Sigmoid colon (tissue), 6 donors: ENCODE measurements at regions not wholly inside any gene's neighbourhood (a gene's known extent, or its start where the extent isn't known, plus 50 kb on each side); places are given as distances from the start of the nearest gene placed in this dataset.

Source experiments
- DNase-seq: peaks from one replicate; pipeline ENCODE4 v3.0.0-alpha.2; 2019
- H3K27ac ChIP-seq, 4 donors: fragments of 200-600 bp; sonication (generic); one replicate each; pipeline ENCODE4 v1.5.1; 2016 to 2019; ENCODE audit warnings: mild to moderate bottlenecking in 1 of 4
- H3K27me3 ChIP-seq, 3 donors: fragments of 200-600 bp; sonication (generic); one replicate each; pipeline ENCODE4 v1.5.1; 2019; ENCODE audit warnings: mild to moderate bottlenecking in 1 of 3
- H3K36me3 ChIP-seq, 4 donors: fragments of 200-600 bp; sonication (generic); one replicate each; pipeline ENCODE4 v1.5.1; 2016 to 2019
- H3K4me1 ChIP-seq, 4 donors: fragments of 200-600 bp; sonication (generic); one replicate each; pipeline ENCODE4 v1.5.1; 2017 to 2019
- H3K4me3 ChIP-seq, 4 donors: fragments of 200-600 bp; sonication (generic); one replicate each; pipeline ENCODE4 v1.5.1; 2017 to 2019; ENCODE audit warnings: mild to moderate bottlenecking in 2 of 4, moderate library complexity in 1 of 4
- H3K9me3 ChIP-seq, 4 donors: fragments of 200-600 bp in 3 of 4; sonication (generic) in 3 of 4; one replicate each; pipeline versions ENCODE4 v1.5.1 to v1.6.1; 2013 to 2019
- EP300 ChIP-seq, 4 donors: sonication (generic); formaldehyde crosslinking; IDR thresholded peaks; one replicate each; pipeline ENCODE4 v1.6.1; 2017; ENCODE audit warnings: antibody characterized with exemption in 4 of 4
- POLR2A ChIP-seq, 2 donors: fragments of 450-650 bp; IDR thresholded peaks; one replicate each; pipeline ENCODE4 v1.6.1; 2016; ENCODE audit warnings: antibody characterized with exemption in 2 of 2, mild to moderate bottlenecking in 2 of 2, moderate library complexity in 2 of 2
- POLR2AphosphoS5 ChIP-seq, 4 donors: sonication (generic); formaldehyde crosslinking; IDR thresholded peaks; one replicate each; pipeline ENCODE4 v1.6.1; 2017; ENCODE audit warnings: antibody characterized with exemption in 4 of 4
- WGBS, 2 donors: extraction: QIAGEN DNeasy Blood & Tissue Kit; methylation state at CpG; one replicate each; pipeline ENCODE4 v1.1.7; 2013; 5-methylcytosine and 5-hydroxymethylcytosine counted together
- intact Hi-C: fragments of 100-400 bp; cut with DNase I; formaldehyde crosslinking; loops from one replicate; pipeline ENCODE4 v1.15.1; 2023
- TF ChIP-seq, protein P1 (sequence below), 4 experiments: fragments of 450-650 bp in 3 of 4; fragments of 200-600 bp in 1 of 4; IDR thresholded peaks; one replicate each; pipeline ENCODE4 v1.5.1; 2016 to 2019; ENCODE audit warnings: antibody characterized with exemption in 4 of 4, mild to moderate bottlenecking in 3 of 4, moderate library complexity in 2 of 4
- donor health status: healthy with polysubstance abuse.
- donor health status: healthy.

- Histone ChIP-seq H3K4me3 (no peak overlapping the region), H3K27ac (no peak overlapping the region), H3K27me3 (peaks cover 0 to 26% (median 0%) of the 10 kb centered on the region in 3 donors), H3K4me1 (no peaks in the 10 kb centered on the region), H3K9me3 (no peaks in the 10 kb centered on the region), H3K36me3 (no peaks in the 10 kb centered on the region)
- WGBS, 2 donors = 79 to 85% methylated on average over 2 of the region's 2 CpGs
- TF ChIP-seq POLR2A (IDR thresholded peaks at IDR 0.05) (no peak), POLR2AphosphoS5 (IDR thresholded peaks at IDR 0.05) (no peak), EP300 (IDR thresholded peaks at IDR 0.05) (no peak)
- TF ChIP-seq, protein P1, sequence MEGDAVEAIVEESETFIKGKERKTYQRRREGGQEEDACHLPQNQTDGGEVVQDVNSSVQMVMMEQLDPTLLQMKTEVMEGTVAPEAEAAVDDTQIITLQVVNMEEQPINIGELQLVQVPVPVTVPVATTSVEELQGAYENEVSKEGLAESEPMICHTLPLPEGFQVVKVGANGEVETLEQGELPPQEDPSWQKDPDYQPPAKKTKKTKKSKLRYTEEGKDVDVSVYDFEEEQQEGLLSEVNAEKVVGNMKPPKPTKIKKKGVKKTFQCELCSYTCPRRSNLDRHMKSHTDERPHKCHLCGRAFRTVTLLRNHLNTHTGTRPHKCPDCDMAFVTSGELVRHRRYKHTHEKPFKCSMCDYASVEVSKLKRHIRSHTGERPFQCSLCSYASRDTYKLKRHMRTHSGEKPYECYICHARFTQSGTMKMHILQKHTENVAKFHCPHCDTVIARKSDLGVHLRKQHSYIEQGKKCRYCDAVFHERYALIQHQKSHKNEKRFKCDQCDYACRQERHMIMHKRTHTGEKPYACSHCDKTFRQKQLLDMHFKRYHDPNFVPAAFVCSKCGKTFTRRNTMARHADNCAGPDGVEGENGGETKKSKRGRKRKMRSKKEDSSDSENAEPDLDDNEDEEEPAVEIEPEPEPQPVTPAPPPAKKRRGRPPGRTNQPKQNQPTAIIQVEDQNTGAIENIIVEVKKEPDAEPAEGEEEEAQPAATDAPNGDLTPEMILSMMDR (IDR thresholded peaks at IDR 0.05) = no peak
- intact Hi-C loops = no loop called here
- no peak for DNase-seq
Observed at GRCh38 chr12:114190971-114191370, 215.0 kb downstream of the TBX5 start.

- no peak overlapping the region for H3K4me3 ChIP-seq
- H3K9me3 ChIP-seq = no peaks in the 10 kb centered on the region
- H3K27ac ChIP-seq = no peak overlapping the region
- no peaks in the 10 kb centered on the region for H3K4me1 ChIP-seq
- WGBS, 2 donors = 81 to 89% methylated on average over 4 of the region's 4 CpGs
- TF ChIP-seq POLR2A (IDR thresholded peaks at IDR 0.05) (no peak), EP300 (IDR thresholded peaks at IDR 0.05) (no peak), POLR2AphosphoS5 (IDR thresholded peaks at IDR 0.05) (no peak)
- TF ChIP-seq, protein P1 (IDR thresholded peaks at IDR 0.05) = no peak
- intact Hi-C loops = no loop called here
- peaks cover 0 to 35% (median 0%) of the 10 kb centered on the region in 3 donors for H3K27me3 ChIP-seq
- no peak for DNase-seq
- H3K36me3 ChIP-seq = no peaks in the 10 kb centered on the region
Observed at GRCh38 chr12:114189266-114189665, 216.7 kb downstream of the TBX5 start.

GRCh38 chr12:114186241-114187002 lies 219.5 kb downstream of the TBX5 start:
- TF ChIP-seq EP300 (IDR thresholded peaks at IDR 0.05) (no peak), POLR2A (IDR thresholded peaks at IDR 0.05) (no peak), POLR2AphosphoS5 (IDR thresholded peaks at IDR 0.05) (no peak)
- TF ChIP-seq, protein P1 (IDR thresholded peaks at IDR 0.05) = no peak
- 37 to 44% methylated on average over 17 of the region's 17 CpGs for WGBS, 2 donors
- Histone ChIP-seq H3K27ac (no peak overlapping the region), H3K36me3 (no peaks in the 10 kb centered on the region), H3K27me3 (peaks cover 0 to 15% (median 0%) of the 10 kb centered on the region in 3 donors), H3K4me3 (no peak overlapping the region), H3K9me3 (no peaks in the 10 kb centered on the region), H3K4me1 (no peaks in the 10 kb centered on the region)
- DNase-seq = no peak
- intact Hi-C loops = no loop called here

- TF ChIP-seq EP300 (IDR thresholded peaks at IDR 0.05) = no peak
- TF ChIP-seq POLR2A (IDR thresholded peaks at IDR 0.05) = no peak
- TF ChIP-seq, protein P1 (IDR thresholded peaks at IDR 0.05) = no peak
- no peak for TF ChIP-seq POLR2AphosphoS5 (IDR thresholded peaks at IDR 0.05)
- DNase-seq = no peak
- H3K27ac ChIP-seq = no peak overlapping the region
- H3K4me1 ChIP-seq = no peaks in the 10 kb centered on the region
- no peaks in the 10 kb centered on the region for H3K36me3 ChIP-seq
- WGBS, 2 donors = 51 to 69% methylated on average over 5 of the region's 5 CpGs
- H3K27me3 ChIP-seq = peaks cover 0 to 18% (median 0%) of the 10 kb centered on the region in 3 donors
- intact Hi-C loops = no loop called here
- no peak overlapping the region for H3K4me3 ChIP-seq
- H3K9me3 ChIP-seq = no peaks in the 10 kb centered on the region
Observed at GRCh38 chr12:114185036-114185435, 218.9 kb upstream of the RBM19 start.
